Neural progenitor cell (in vitro differentiated cells): ENCODE measurements at regions not wholly inside any gene's neighbourhood (a gene's known extent, or its start where the extent isn't known, plus 50 kb on each side); places are given as distances from the start of the nearest gene placed in this dataset.

Source experiments
- CTCF ChIP-seq: fragments of 200-600 bp; sonication (generic); IDR thresholded peaks from 2 replicates; pipeline ENCODE4 v1.5.1; 2017; ENCODE audit warnings: antibody characterized with exemption, mild to moderate bottlenecking
- EZH2 ChIP-seq: fragments of 200-600 bp; sonication (generic); IDR thresholded peaks from 2 replicates; pipeline ENCODE4 v1.6.1; 2017; ENCODE audit warnings: antibody characterized with exemption, mild to moderate bottlenecking, moderate library complexity

DNA sequence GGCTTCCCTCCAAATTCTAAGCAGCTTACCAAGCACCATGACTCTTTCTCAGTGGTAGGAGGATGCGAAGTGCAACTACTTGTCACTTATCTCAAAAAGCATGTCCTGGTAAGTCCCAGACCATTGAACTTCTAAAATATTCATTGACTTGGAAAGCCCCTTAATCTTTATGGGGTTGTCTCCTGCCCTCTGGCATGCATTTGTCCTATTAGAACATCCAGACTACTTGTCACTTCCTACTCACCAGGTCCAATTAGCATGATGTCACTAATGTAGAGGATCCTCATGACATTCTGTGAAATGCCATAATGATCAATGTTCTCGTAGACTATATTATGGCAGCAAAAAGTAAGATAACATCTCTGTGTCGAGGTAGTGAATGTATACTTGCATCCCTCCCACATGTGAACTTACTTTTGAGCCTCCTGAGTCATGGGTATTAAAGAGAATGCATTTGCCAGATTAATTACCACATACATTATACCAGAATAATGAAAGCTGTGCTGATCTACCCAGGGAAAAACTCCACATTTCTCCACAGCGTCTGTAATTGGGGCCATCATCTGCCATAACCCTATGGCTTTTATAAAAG lies 63.5 kb upstream of the RAD23B start:
- TF ChIP-seq EZH2 (no peak), CTCF (no peak)
